ENCODE measurements at regions not wholly inside any gene's neighbourhood (a gene's known extent, or its start where the extent isn't known, plus 50 kb on each side); places are given as distances from the start of the nearest gene placed in this dataset.
"Not testable (repeated sequence)": the region's sequence is repeated elsewhere in the genome, so short reads cannot be mapped to it uniquely, and the experiment has no call there.

GRCh38 chr5:168135897-168136296, 155.5 kb upstream of the WWC1 start:
- TF ChIP-seq, protein P1, sequence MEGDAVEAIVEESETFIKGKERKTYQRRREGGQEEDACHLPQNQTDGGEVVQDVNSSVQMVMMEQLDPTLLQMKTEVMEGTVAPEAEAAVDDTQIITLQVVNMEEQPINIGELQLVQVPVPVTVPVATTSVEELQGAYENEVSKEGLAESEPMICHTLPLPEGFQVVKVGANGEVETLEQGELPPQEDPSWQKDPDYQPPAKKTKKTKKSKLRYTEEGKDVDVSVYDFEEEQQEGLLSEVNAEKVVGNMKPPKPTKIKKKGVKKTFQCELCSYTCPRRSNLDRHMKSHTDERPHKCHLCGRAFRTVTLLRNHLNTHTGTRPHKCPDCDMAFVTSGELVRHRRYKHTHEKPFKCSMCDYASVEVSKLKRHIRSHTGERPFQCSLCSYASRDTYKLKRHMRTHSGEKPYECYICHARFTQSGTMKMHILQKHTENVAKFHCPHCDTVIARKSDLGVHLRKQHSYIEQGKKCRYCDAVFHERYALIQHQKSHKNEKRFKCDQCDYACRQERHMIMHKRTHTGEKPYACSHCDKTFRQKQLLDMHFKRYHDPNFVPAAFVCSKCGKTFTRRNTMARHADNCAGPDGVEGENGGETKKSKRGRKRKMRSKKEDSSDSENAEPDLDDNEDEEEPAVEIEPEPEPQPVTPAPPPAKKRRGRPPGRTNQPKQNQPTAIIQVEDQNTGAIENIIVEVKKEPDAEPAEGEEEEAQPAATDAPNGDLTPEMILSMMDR (conservative IDR thresholded peaks at IDR 0.05; ENCODE audit: control insufficient read depth, insufficient read depth, low read depth, low read length): no peak
- DNase-seq (ENCODE audit: low read depth): no peak
- H3K4me3 ChIP-seq (ENCODE audit: control insufficient read depth, low read depth, low read length): no peak overlapping the region

DNA sequence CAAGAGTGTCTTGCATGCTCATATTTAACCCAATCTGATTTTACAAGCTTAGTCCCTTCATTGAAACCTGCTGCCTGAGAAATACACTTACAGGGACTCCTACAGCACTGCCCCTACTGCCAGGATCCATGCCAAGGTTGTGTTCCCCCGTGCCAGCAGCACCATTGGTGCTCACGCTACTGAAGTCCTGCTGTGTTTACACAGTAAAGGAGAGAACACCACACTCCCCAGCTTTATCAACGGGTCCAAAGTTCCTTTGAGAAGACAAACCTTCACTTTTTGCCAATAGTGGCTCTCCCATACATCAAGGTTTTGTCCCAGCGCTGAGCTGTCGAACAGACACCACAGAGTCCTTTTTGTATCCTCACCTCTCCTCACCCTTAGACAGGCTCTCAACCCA, 155.1 kb upstream of the WWC1 start:
- TF ChIP-seq, protein P1 (conservative IDR thresholded peaks at IDR 0.05; ENCODE audit: control insufficient read depth, insufficient read depth, low read depth, low read length): no peak
- H3K4me3 ChIP-seq (ENCODE audit: control insufficient read depth, low read depth, low read length): no peak overlapping the region
- DNase-seq (ENCODE audit: low read depth): no peak

DNA sequence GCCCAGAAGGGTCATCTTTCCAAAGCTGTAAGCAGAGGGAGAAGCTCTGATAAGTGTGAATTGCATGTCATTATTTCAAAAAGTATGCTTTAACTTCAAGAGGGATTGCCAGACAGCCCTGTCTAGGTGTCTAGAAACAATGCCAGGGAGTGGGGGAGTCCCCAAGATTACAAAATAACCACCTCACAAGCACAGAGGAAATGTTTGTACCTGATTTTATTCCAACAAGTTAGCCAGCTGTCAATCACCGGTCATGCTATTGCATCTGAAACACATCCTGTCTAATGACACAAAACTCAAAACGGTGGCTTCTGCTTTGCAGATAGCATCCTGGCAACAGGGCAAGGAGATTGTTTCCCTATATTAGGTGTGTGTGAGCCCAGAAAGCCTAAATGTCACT, 154.2 kb upstream of the WWC1 start:
- no peak for DNase-seq (ENCODE audit: low read depth)
- TF ChIP-seq, protein P1 (conservative IDR thresholded peaks at IDR 0.05; ENCODE audit: control insufficient read depth, insufficient read depth, low read depth, low read length): no peak
- no peak overlapping the region for H3K4me3 ChIP-seq (ENCODE audit: control insufficient read depth, low read depth, low read length)

- TF ChIP-seq, protein P1 (conservative IDR thresholded peaks at IDR 0.05; ENCODE audit: control insufficient read depth, insufficient read depth, low read depth, low read length): no peak
- DNase-seq (ENCODE audit: low read depth): no peak
- H3K4me3 ChIP-seq (ENCODE audit: control insufficient read depth, low read depth, low read length): no peak overlapping the region
These were observed 151.2 kb upstream of the WWC1 start for GRCh38 chr5:168140241-168140640.

DNA sequence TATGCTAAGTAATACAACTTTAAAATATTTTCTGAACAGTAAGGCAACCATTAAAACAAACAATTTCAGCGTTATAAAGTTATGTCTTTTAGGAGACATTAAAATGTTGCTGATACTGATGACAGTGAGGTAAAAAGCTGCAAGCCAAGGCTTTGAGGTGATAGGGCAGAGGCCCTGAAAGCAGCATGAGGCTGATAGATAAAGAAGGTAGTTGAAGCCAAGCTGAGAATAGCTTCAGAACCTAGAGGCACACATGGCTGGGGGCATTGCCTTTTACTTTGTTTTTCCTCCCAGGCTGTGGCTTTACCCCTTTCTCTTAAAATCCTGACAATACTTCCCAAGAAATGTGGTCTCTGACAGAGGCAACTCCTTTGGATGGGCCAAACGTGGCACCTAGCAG, 149.0 kb upstream of the WWC1 start:
- DNase-seq (ENCODE audit: low read depth): no peak
- TF ChIP-seq, protein P1 (conservative IDR thresholded peaks at IDR 0.05; ENCODE audit: control insufficient read depth, insufficient read depth, low read depth, low read length): no peak
- no peak overlapping the region for H3K4me3 ChIP-seq (ENCODE audit: control insufficient read depth, low read depth, low read length)

GRCh38 chr5:168143521-168143920, 147.9 kb upstream of the WWC1 start:
- DNase-seq (ENCODE audit: low read depth); H3K4me3 ChIP-seq (ENCODE audit: control insufficient read depth, low read depth, low read length): not testable (repeated sequence)

DNA sequence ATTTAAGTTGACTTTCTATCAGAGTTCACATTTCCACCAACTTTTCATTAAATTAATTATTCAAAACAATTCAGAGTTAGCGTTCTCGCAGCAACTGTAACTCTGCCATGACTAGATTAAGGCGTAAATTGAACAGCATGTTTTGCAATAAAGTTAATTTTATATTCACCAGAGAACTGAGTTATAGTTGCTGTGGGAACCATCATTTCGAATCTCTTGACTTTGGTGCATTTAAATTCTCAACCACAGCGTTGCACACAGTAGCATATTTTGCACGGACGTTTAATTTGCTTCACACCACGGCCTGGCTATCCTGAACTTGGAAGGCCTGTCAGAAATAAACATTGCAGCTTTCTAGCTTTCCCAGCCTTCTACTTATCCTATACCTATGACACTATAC, 144.3 kb upstream of the WWC1 start:
- no peak for DNase-seq (ENCODE audit: low read depth)
- H3K4me3 ChIP-seq (ENCODE audit: control insufficient read depth, low read depth, low read length): no peak overlapping the region
- TF ChIP-seq, protein P1 (conservative IDR thresholded peaks at IDR 0.05; ENCODE audit: control insufficient read depth, insufficient read depth, low read depth, low read length): no peak
